Suprapubic skin (tissue), 4 donors: ENCODE measurements at regions not wholly inside any gene's neighbourhood (a gene's known extent, or its start where the extent isn't known, plus 50 kb on each side); places are given as distances from the start of the nearest gene placed in this dataset.
A peak's percentile ranks its signal among the peaks of the same experiment; 100 is the strongest.

ENCODE experiments used
- DNase-seq, 2 donors: peaks; one replicate each; pipeline ENCODE4 v3.0.0-alpha.2; 2019; ENCODE audit warnings: low spot score in 2 of 2
- H3K27ac ChIP-seq: fragments of 200-600 bp; sonication (generic); one replicate; pipeline ENCODE4 v1.5.1; 2019
- H3K27me3 ChIP-seq: fragments of 200-600 bp; sonication (generic); one replicate; pipeline ENCODE4 v1.5.1; 2019
- H3K36me3 ChIP-seq: fragments of 200-600 bp; sonication (generic); one replicate; pipeline ENCODE4 v1.5.1; 2019
- H3K4me1 ChIP-seq: fragments of 200-600 bp; sonication (generic); one replicate; pipeline ENCODE4 v1.5.1; 2019
- H3K4me3 ChIP-seq: fragments of 200-600 bp; sonication (generic); one replicate; pipeline ENCODE4 v1.5.1; 2019; ENCODE audit warnings: mild to moderate bottlenecking
- H3K9me3 ChIP-seq: fragments of 200-600 bp; sonication (generic); one replicate; pipeline ENCODE4 v1.5.1; 2019
- CTCF ChIP-seq, 2 donors: fragments of 200-600 bp in 1 of 2; fragments of 450-650 bp in 1 of 2; sonication (generic) in 1 of 2; IDR thresholded peaks; one replicate each; pipeline ENCODE4 v1.5.1; 2016 to 2019; ENCODE audit warnings: antibody characterized with exemption in 2 of 2, mild to moderate bottlenecking in 1 of 2, moderate library complexity in 1 of 2
- EP300 ChIP-seq: sonication (generic); formaldehyde crosslinking; IDR thresholded peaks from one replicate; pipeline ENCODE4 v1.6.1; 2017; ENCODE audit warnings: antibody characterized with exemption
- POLR2A ChIP-seq, 2 donors: fragments of 450-650 bp; IDR thresholded peaks; one replicate each; pipeline ENCODE4 v1.6.1; 2017; ENCODE audit warnings: antibody characterized with exemption in 2 of 2, mild to moderate bottlenecking in 2 of 2, moderate library complexity in 2 of 2
- POLR2AphosphoS5 ChIP-seq, 3 donors: sonication (generic); formaldehyde crosslinking; IDR thresholded peaks; one replicate each; pipeline ENCODE4 v1.6.1; 2017; ENCODE audit warnings: antibody characterized with exemption in 3 of 3
- WGBS: methylation state at CpG from one replicate; pipeline ENCODE4 v1.1.5; 2018; 5-methylcytosine and 5-hydroxymethylcytosine counted together

- Histone ChIP-seq H3K9me3 (no peaks in the 10 kb centered on the region), H3K4me1 (peaks cover 22% of the 10 kb centered on the region), H3K27me3 (no peaks in the 10 kb centered on the region), H3K4me3 (no peak overlapping the region), H3K36me3 (no peaks in the 10 kb centered on the region), H3K27ac (no peak overlapping the region)
- TF ChIP-seq CTCF (IDR thresholded peaks at IDR 0.05): no peak
- TF ChIP-seq POLR2AphosphoS5 (IDR thresholded peaks at IDR 0.05): no peak
- no peak for TF ChIP-seq POLR2A (IDR thresholded peaks at IDR 0.05)
- TF ChIP-seq EP300: no peak
- peak in 1 of 2 donors; percentile 26 for DNase-seq
- WGBS: 75% methylated on average over 7 of the region's 7 CpGs
These were observed 145.7 kb upstream of the KLF4 start for GRCh38 chr9:107635101-107635802.

GRCh38 chr9:107633406-107633805 lies 143.8 kb upstream of the KLF4 start:
- H3K4me1 ChIP-seq: peaks cover 15% of the 10 kb centered on the region
- H3K9me3 ChIP-seq: no peaks in the 10 kb centered on the region
- H3K27ac ChIP-seq: peak overlapping the region; percentile 64
- H3K36me3 ChIP-seq: no peaks in the 10 kb centered on the region
- 66% methylated on average over 5 of the region's 5 CpGs for WGBS
- H3K4me3 ChIP-seq: no peak overlapping the region
- TF ChIP-seq POLR2A (IDR thresholded peaks at IDR 0.05) (no peak), CTCF (IDR thresholded peaks at IDR 0.05) (no peak), POLR2AphosphoS5 (IDR thresholded peaks at IDR 0.05) (no peak), EP300 (no peak)
- no peak for DNase-seq
- H3K27me3 ChIP-seq: no peaks in the 10 kb centered on the region

GRCh38 chr9:107632661-107633060 lies 143.1 kb upstream of the KLF4 start:
- no peak for TF ChIP-seq EP300
- no peak for TF ChIP-seq POLR2A (IDR thresholded peaks at IDR 0.05)
- TF ChIP-seq POLR2AphosphoS5 (IDR thresholded peaks at IDR 0.05): no peak
- TF ChIP-seq CTCF (IDR thresholded peaks at IDR 0.05): no peak
- H3K4me1 ChIP-seq: peaks cover 14% of the 10 kb centered on the region
- 73% methylated on average over 4 of the region's 4 CpGs for WGBS

GRCh38 chr9:107632216-107632615 lies 142.6 kb upstream of the KLF4 start:
- Histone ChIP-seq H3K9me3 (no peaks in the 10 kb centered on the region), H3K27ac (peak overlapping the region; percentile 69), H3K4me3 (no peak overlapping the region), H3K27me3 (no peaks in the 10 kb centered on the region), H3K36me3 (no peaks in the 10 kb centered on the region), H3K4me1 (peaks cover 16% of the 10 kb centered on the region)
- TF ChIP-seq POLR2A (IDR thresholded peaks at IDR 0.05) (no peak), POLR2AphosphoS5 (IDR thresholded peaks at IDR 0.05) (no peak), CTCF (IDR thresholded peaks at IDR 0.05) (no peak), EP300 (no peak)
- WGBS: 80% methylated on average over 8 of the region's 9 CpGs
- DNase-seq: no peak

More at GRCh38 chr9:107632661-107633060, 143.1 kb upstream of the KLF4 start:
- Histone ChIP-seq H3K4me3 (no peak overlapping the region), H3K27ac (peak overlapping the region; percentile 69), H3K36me3 (no peaks in the 10 kb centered on the region), H3K9me3 (no peaks in the 10 kb centered on the region), H3K27me3 (no peaks in the 10 kb centered on the region)
- DNase-seq: no peak

- no peak overlapping the region for H3K4me3 ChIP-seq
- peak overlapping the region; percentile 69 for H3K27ac ChIP-seq
- H3K4me1 ChIP-seq: peaks cover 13% of the 10 kb centered on the region
- no peaks in the 10 kb centered on the region for H3K27me3 ChIP-seq
- no peaks in the 10 kb centered on the region for H3K36me3 ChIP-seq
- WGBS: 61% methylated on average over 5 of the region's 5 CpGs
- H3K9me3 ChIP-seq: no peaks in the 10 kb centered on the region
- DNase-seq: no peak
- TF ChIP-seq POLR2AphosphoS5 (IDR thresholded peaks at IDR 0.05) (no peak), EP300 (no peak), POLR2A (IDR thresholded peaks at IDR 0.05) (no peak), CTCF (IDR thresholded peaks at IDR 0.05) (no peak)
These were observed 142.2 kb upstream of the KLF4 start for GRCh38 chr9:107631788-107632187.
